H1 (cell line): ENCODE measurements at regions not wholly inside any gene's neighbourhood (a gene's known extent, or its start where the extent isn't known, plus 50 kb on each side); places are given as distances from the start of the nearest gene placed in this dataset.

Experiments used
- CTCF ChIA-PET: fragments of 300-600 bp; sonication (Branson Sonifier 250); formaldehyde crosslinking; loops from one replicate; lab custom pipeline; 2021; ENCODE audit not compliant: partially characterized antibody; lab: Charles Lee
- POLR2A ChIA-PET: fragments of 300-600 bp; sonication (Branson Sonifier 250); formaldehyde crosslinking; loops from one replicate; lab custom pipeline; 2021; ENCODE audit warnings: inconsistent platforms; ENCODE audit not compliant: partially characterized antibody; lab: Charles Lee
- DNase-seq, 2 experiments: peaks; one replicate each; pipeline versions ENCODE4 v3.0.0 to v3.0.0-alpha.2; 2010 to 2022; ENCODE audit warnings: low spot score in 2 of 2, low read depth in 1 of 2, mixed read lengths in 1 of 2
- FAIRE-seq: peaks from 2 replicates; lab custom pipeline; 2011; peaks lifted over from hg19 to GRCh38; lab: Jason Lieb, UNC
- H2AFZ ChIP-seq: 2 replicates; pipeline ENCODE4 v1.8.1; 2012; ENCODE audit warnings: low read length, inconsistent platforms
- H2AK5ac ChIP-seq: 2 replicates; pipeline ENCODE4 v1.6.1; 2013; ENCODE audit warnings: low read depth, low read length
- H2BK120ac ChIP-seq: replicated peaks from 2 replicates; pipeline ENCODE3; 2013; ENCODE audit warnings: low read depth, low read length, inconsistent platforms
- H2BK12ac ChIP-seq: 2 replicates; pipeline ENCODE4 v1.6.1; 2013; ENCODE audit warnings: low read depth, low read length
- H2BK15ac ChIP-seq: 2 replicates; pipeline ENCODE4 v1.6.1; 2013; ENCODE audit warnings: low read length
- H2BK20ac ChIP-seq: 2 replicates; pipeline ENCODE4 v1.6.1; 2013; ENCODE audit warnings: low read length
- H2BK5ac ChIP-seq: 2 replicates; pipeline ENCODE4 v1.6.1; 2013; ENCODE audit warnings: low read depth, low read length
- H3K14ac ChIP-seq: 2 replicates; pipeline ENCODE4 v1.6.1; 2013; ENCODE audit warnings: inconsistent platforms; ENCODE audit not compliant: insufficient read length
- H3K18ac ChIP-seq: 2 replicates; pipeline ENCODE4 v1.6.1; 2013; ENCODE audit warnings: low read length; ENCODE audit errors: extremely low read depth
- H3K23ac ChIP-seq: 2 replicates; pipeline ENCODE4 v1.6.1; 2013; ENCODE audit warnings: inconsistent platforms; ENCODE audit not compliant: insufficient read length
- H3K23me2 ChIP-seq: 2 replicates; pipeline ENCODE4 v1.6.1; 2013; ENCODE audit warnings: low read depth, low read length
- H3K27ac ChIP-seq: 2 replicates; pipeline ENCODE4 v1.6.1; 2011; ENCODE audit warnings: low read depth, low read length, inconsistent platforms
- H3K27me3 ChIP-seq, 4 experiments: replicated peaks in 1 of 4; 1 replicate in 1 of 4; 2 replicates in 3 of 4; pipeline versions ENCODE4 v1.6.1 to v1.8.1; 2011 to 2013; ENCODE audit warnings: low read length in 3 of 4, mild to moderate bottlenecking in 3 of 4, inconsistent platforms in 2 of 4, mixed read lengths in 2 of 4, moderate library complexity in 1 of 4; ENCODE audit not compliant: control insufficient read depth in 3 of 4, insufficient read depth in 3 of 4; ENCODE audit errors: extremely low read depth in 1 of 4
- H3K36me3 ChIP-seq, 4 experiments: 2 replicates each; pipeline versions ENCODE4 v1.6.1 to v1.8.1; 2011 to 2013; ENCODE audit warnings: mild to moderate bottlenecking in 4 of 4, low read length in 3 of 4, moderate library complexity in 2 of 4, control low read depth in 1 of 4, inconsistent platforms in 1 of 4; ENCODE audit not compliant: insufficient read depth in 4 of 4, control insufficient read depth in 2 of 4
- H3K4ac ChIP-seq: replicated peaks from 2 replicates; pipeline ENCODE3; 2013; ENCODE audit warnings: low read length, low read depth, mixed read lengths, inconsistent platforms; ENCODE audit not compliant: insufficient read length
- H3K4me1 ChIP-seq, 4 experiments: replicated peaks in 1 of 4; 1 replicate in 1 of 4; 2 replicates in 3 of 4; pipeline versions ENCODE4 v1.6.1 to v1.8.1; 2011 to 2013; ENCODE audit warnings: low read length in 3 of 4, inconsistent platforms in 2 of 4, mixed read lengths in 1 of 4; ENCODE audit not compliant: insufficient read depth in 4 of 4, control insufficient read depth in 3 of 4
- H3K4me2 ChIP-seq, 2 experiments: 2 replicates each; pipeline versions ENCODE4 v1.6.1 to v1.8.1; 2011 to 2013; ENCODE audit warnings: low read depth in 2 of 2, low read length in 2 of 2, control low read depth in 1 of 2, inconsistent platforms in 1 of 2, mild to moderate bottlenecking in 1 of 2; ENCODE audit not compliant: insufficient read depth in 1 of 2
- H3K4me3 ChIP-seq, 4 experiments: fragments of 200-600, 300-600 bp in 1 of 4; sonication (generic), shearing (Covaris generic), sonication (Bioruptor Twin) in 1 of 4; 2 replicates each; pipeline versions ENCODE4 v1.5.1 to v1.8.1; 2011 to 2016; ENCODE audit warnings: low read length in 4 of 4, low read depth in 3 of 4, control low read depth in 2 of 4, inconsistent platforms in 2 of 4, mild to moderate bottlenecking in 2 of 4, mixed read lengths in 1 of 4, moderate library complexity in 1 of 4; ENCODE audit not compliant: insufficient read depth in 2 of 4; ENCODE audit errors: extremely low read depth in 1 of 4
- H3K56ac ChIP-seq: replicated peaks from 2 replicates; pipeline ENCODE3; 2013; ENCODE audit warnings: low read depth, mild to moderate bottlenecking, mixed read lengths, low read length, inconsistent platforms; ENCODE audit not compliant: insufficient read length
- H3K79me1 ChIP-seq: 2 replicates; pipeline ENCODE4 v1.6.1; 2013; ENCODE audit warnings: low read depth, low read length, control low read depth
- H3K79me2 ChIP-seq, 2 experiments: 2 replicates each; pipeline versions ENCODE4 v1.6.1 to v1.8.1; 2012 to 2013; ENCODE audit warnings: low read length in 2 of 2, mild to moderate bottlenecking in 2 of 2, inconsistent platforms in 1 of 2; ENCODE audit not compliant: insufficient read depth in 2 of 2, control insufficient read depth in 1 of 2
- H3K9ac ChIP-seq, 4 experiments: replicated peaks in 1 of 4; 1 replicate in 1 of 4; 2 replicates in 3 of 4; pipeline versions ENCODE4 v1.6.1 to v1.8.1; 2011 to 2013; ENCODE audit warnings: low read depth in 3 of 4, low read length in 3 of 4, control low read depth in 2 of 4, mild to moderate bottlenecking in 2 of 4, moderate library complexity in 2 of 4, inconsistent platforms in 1 of 4; ENCODE audit errors: extremely low read depth in 1 of 4
- H3K9me3 ChIP-seq, 2 experiments: 2 replicates each; pipeline versions ENCODE4 v1.6.1 to v1.8.1; 2012 to 2013; ENCODE audit warnings: mild to moderate bottlenecking in 2 of 2, moderate library complexity in 2 of 2, control low read depth in 1 of 2, inconsistent platforms in 1 of 2, low read depth in 1 of 2, low read length in 1 of 2, mixed read lengths in 1 of 2; ENCODE audit not compliant: insufficient read depth in 2 of 2
- H4K20me1 ChIP-seq, 2 experiments: replicated peaks in 1 of 2; 2 replicates each; pipeline versions ENCODE3 to v1.8.1; 2011 to 2013; ENCODE audit warnings: inconsistent platforms in 2 of 2, low read length in 2 of 2, mild to moderate bottlenecking in 1 of 2; ENCODE audit not compliant: insufficient read depth in 2 of 2, control insufficient read depth in 1 of 2
- H4K5ac ChIP-seq: 2 replicates; pipeline ENCODE4 v1.6.1; 2013; ENCODE audit warnings: low read length, low read depth, mixed read lengths, inconsistent platforms; ENCODE audit not compliant: insufficient read length
- H4K8ac ChIP-seq: 2 replicates; pipeline ENCODE4 v1.8.0; 2013; ENCODE audit warnings: mild to moderate bottlenecking, moderate library complexity, low read length, inconsistent platforms; ENCODE audit not compliant: insufficient read depth; ENCODE audit errors: extremely low read depth
- H4K91ac ChIP-seq: replicated peaks from 2 replicates; pipeline ENCODE3; 2013; ENCODE audit warnings: low read length, mixed read lengths, inconsistent platforms; ENCODE audit not compliant: insufficient read length
- NRF1 ChIP-seq: IDR thresholded peaks from 2 replicates; pipeline ENCODE4 v1.6.1; 2011; ENCODE audit warnings: mild to moderate bottlenecking, low read depth, low read length, improper control_type of control experiment
- TCF12 ChIP-seq: IDR thresholded peaks from 2 replicates; pipeline ENCODE4 v1.6.1; 2011; ENCODE audit warnings: low read depth, mild to moderate bottlenecking, low read length
- WGBS, 2 experiments: shearing (Covaris generic) in 1 of 2; methylation state at CpG; one replicate each; pipeline versions ENCODE4 v1.1.6 to v1.1.7; 2013 to 2015; ENCODE audit warnings: low lambda C conversion rate in 2 of 2, mixed read lengths in 2 of 2, inconsistent platforms in 1 of 2, low coverage in 1 of 2, missing lambda C conversion rate in 1 of 2; ENCODE audit not compliant: insufficient replicate concordance in 2 of 2, insufficient coverage in 1 of 2, insufficient read length in 1 of 2; ENCODE audit errors: extremely low coverage in 1 of 2, missing lambda C conversion rate in 1 of 2; 5-methylcytosine and 5-hydroxymethylcytosine counted together

GRCh38 chr13:57815600-57815999 is 184.1 kb downstream of the PCDH17 start:
- H2BK12ac ChIP-seq = no peak overlapping the region
- no peak overlapping the region for H3K18ac ChIP-seq
- no peak overlapping the region for H3K4ac ChIP-seq
- H4K20me1 ChIP-seq = no peaks in the 10 kb centered on the region
- no peak overlapping the region for H3K14ac ChIP-seq
- no peak overlapping the region for H3K56ac ChIP-seq
- no peak overlapping the region for H2BK5ac ChIP-seq
- 100% methylated on average over 1 of the region's 1 CpG; no CpG with 5 or more reads in 1 of the 2 experiments for WGBS, 2 experiments
- H2AFZ ChIP-seq = no peak overlapping the region
- ChIA-PET CTCF (no interaction called here), POLR2A (no interaction called here)
- H2AK5ac ChIP-seq = no peak overlapping the region
- H3K27ac ChIP-seq = no peak overlapping the region
- H3K4me3 ChIP-seq = no peak overlapping the region
- no peaks in the 10 kb centered on the region for H3K79me1 ChIP-seq
- H3K27me3 ChIP-seq = no peaks in the 10 kb centered on the region
- H3K36me3 ChIP-seq = no peaks in the 10 kb centered on the region
- no peak overlapping the region for H3K9ac ChIP-seq
- H3K23me2 ChIP-seq = no peaks in the 10 kb centered on the region
- no peaks in the 10 kb centered on the region for H3K79me2 ChIP-seq
- FAIRE-seq = no peak
- no peaks in the 10 kb centered on the region for H3K4me1 ChIP-seq
- no peak overlapping the region for H4K8ac ChIP-seq
- DNase-seq = no peak
- no peak overlapping the region for H4K91ac ChIP-seq
- H2BK15ac ChIP-seq = no peak overlapping the region
- no peaks in the 10 kb centered on the region for H3K9me3 ChIP-seq
- no peak overlapping the region for H2BK20ac ChIP-seq
- no peak overlapping the region for H3K23ac ChIP-seq
- H4K5ac ChIP-seq = no peak overlapping the region
- H2BK120ac ChIP-seq = no peak overlapping the region
- H3K4me2 ChIP-seq = no peak overlapping the region
- TF ChIP-seq NRF1 (no peak), TCF12 (no peak)
